Stomach (tissue), 4 donors: ENCODE measurements at regions not wholly inside any gene's neighbourhood (a gene's known extent, or its start where the extent isn't known, plus 50 kb on each side); places are given as distances from the start of the nearest gene placed in this dataset.

Experiments used
- POLR2A ChIP-seq, 4 donors: fragments of 450-650 bp; IDR thresholded peaks; one replicate each; pipeline ENCODE4 v1.6.1; 2016; ENCODE audit warnings: antibody characterized with exemption in 4 of 4, control low read depth in 2 of 4, mild to moderate bottlenecking in 1 of 4, moderate library complexity in 1 of 4
- POLR2AphosphoS5 ChIP-seq, 3 donors: sonication (generic); formaldehyde crosslinking; IDR thresholded peaks; one replicate each; pipeline ENCODE4 v1.6.1; 2016; ENCODE audit warnings: antibody characterized with exemption in 3 of 3
- TF ChIP-seq, protein P1 (sequence below), 7 experiments: fragments of 450-650 bp in 4 of 7; fragments of 200-600 bp in 3 of 7; sonication (generic) in 3 of 7; IDR thresholded peaks; one replicate each; pipeline ENCODE4 v1.5.1; 2016 to 2019; ENCODE audit warnings: antibody characterized with exemption in 7 of 7, control low read depth in 2 of 7, mild to moderate bottlenecking in 1 of 7

DNA sequence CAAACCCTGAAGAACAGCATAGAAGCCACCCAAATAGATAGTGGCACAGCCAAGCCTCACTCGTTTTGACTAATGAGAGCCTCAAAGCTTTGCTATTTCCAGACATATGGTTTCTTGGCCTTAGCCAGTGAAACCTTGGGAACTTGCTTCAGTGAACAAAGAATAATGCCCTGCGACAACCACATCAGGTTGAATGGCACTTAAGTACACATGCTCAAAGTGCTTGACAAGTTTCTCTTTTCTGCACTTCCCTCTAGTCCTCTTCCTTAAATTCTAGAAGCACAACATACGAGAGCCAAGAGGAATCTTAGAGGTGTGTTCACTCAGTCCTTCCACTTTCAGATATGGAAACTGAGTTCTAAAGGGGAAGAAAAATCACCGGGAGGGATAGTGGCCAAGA is 258.3 kb downstream of the HAUS1 start:
- TF ChIP-seq, protein P1, sequence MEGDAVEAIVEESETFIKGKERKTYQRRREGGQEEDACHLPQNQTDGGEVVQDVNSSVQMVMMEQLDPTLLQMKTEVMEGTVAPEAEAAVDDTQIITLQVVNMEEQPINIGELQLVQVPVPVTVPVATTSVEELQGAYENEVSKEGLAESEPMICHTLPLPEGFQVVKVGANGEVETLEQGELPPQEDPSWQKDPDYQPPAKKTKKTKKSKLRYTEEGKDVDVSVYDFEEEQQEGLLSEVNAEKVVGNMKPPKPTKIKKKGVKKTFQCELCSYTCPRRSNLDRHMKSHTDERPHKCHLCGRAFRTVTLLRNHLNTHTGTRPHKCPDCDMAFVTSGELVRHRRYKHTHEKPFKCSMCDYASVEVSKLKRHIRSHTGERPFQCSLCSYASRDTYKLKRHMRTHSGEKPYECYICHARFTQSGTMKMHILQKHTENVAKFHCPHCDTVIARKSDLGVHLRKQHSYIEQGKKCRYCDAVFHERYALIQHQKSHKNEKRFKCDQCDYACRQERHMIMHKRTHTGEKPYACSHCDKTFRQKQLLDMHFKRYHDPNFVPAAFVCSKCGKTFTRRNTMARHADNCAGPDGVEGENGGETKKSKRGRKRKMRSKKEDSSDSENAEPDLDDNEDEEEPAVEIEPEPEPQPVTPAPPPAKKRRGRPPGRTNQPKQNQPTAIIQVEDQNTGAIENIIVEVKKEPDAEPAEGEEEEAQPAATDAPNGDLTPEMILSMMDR (IDR thresholded peaks at IDR 0.05) = no peak
- TF ChIP-seq POLR2A (IDR thresholded peaks at IDR 0.05) (no peak), POLR2AphosphoS5 (IDR thresholded peaks at IDR 0.05) (no peak)
